ENCODE measurements at regions not wholly inside any gene's neighbourhood (a gene's known extent, or its start where the extent isn't known, plus 50 kb on each side); places are given as distances from the start of the nearest gene placed in this dataset.

- intact Hi-C loops (cut with DNase I; ENCODE audit: low total_unique reads) = no loop called here
- no peak overlapping the region for H3K27ac ChIP-seq
- no peaks in the 10 kb centered on the region for H3K9me3 ChIP-seq
- H3K4me3 ChIP-seq = no peak overlapping the region
- DNase-seq (no peak), ATAC-seq (no peak)
- no peaks in the 10 kb centered on the region for H3K36me3 ChIP-seq
- in situ Hi-C loops (cut with MboI; ENCODE audit: low sequenced_read_pairs in 4 of 4) = no loop called here
- TF ChIP-seq, protein P1, sequence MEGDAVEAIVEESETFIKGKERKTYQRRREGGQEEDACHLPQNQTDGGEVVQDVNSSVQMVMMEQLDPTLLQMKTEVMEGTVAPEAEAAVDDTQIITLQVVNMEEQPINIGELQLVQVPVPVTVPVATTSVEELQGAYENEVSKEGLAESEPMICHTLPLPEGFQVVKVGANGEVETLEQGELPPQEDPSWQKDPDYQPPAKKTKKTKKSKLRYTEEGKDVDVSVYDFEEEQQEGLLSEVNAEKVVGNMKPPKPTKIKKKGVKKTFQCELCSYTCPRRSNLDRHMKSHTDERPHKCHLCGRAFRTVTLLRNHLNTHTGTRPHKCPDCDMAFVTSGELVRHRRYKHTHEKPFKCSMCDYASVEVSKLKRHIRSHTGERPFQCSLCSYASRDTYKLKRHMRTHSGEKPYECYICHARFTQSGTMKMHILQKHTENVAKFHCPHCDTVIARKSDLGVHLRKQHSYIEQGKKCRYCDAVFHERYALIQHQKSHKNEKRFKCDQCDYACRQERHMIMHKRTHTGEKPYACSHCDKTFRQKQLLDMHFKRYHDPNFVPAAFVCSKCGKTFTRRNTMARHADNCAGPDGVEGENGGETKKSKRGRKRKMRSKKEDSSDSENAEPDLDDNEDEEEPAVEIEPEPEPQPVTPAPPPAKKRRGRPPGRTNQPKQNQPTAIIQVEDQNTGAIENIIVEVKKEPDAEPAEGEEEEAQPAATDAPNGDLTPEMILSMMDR (IDR thresholded peaks at IDR 0.05 in 4 of 5, conservative IDR thresholded peaks at IDR 0.05 in 1 of 5) = no peak
- TF ChIP-seq POLR2A (IDR thresholded peaks at IDR 0.05) = no peak
- H3K4me1 ChIP-seq = no peaks in the 10 kb centered on the region
- H3K27me3 ChIP-seq = no peaks in the 10 kb centered on the region
Measured at GRCh38 chr15:60265057-60265456, 132.7 kb downstream of the ANXA2 start.

GRCh38 chr15:60272623-60273022 lies 125.2 kb downstream of the ANXA2 start:
- no peak for TF ChIP-seq POLR2A (IDR thresholded peaks at IDR 0.05)
- TF ChIP-seq, protein P1 (IDR thresholded peaks at IDR 0.05 in 4 of 5, conservative IDR thresholded peaks at IDR 0.05 in 1 of 5) = no peak
- Histone ChIP-seq H3K4me1 (no peaks in the 10 kb centered on the region), H3K27me3 (peaks cover 0 to 6% (median 0%) of the 10 kb centered on the region in 3 donors), H3K9me3 (peaks cover 0 to 8% (median 5%) of the 10 kb centered on the region in 3 donors), H3K36me3 (no peaks in the 10 kb centered on the region), H3K4me3 (no peak overlapping the region), H3K27ac (no peak overlapping the region)
- ATAC-seq = no peak
- intact Hi-C loops (cut with DNase I; ENCODE audit: low total_unique reads) (no loop called here), in situ Hi-C loops (cut with MboI; ENCODE audit: low sequenced_read_pairs in 4 of 4) (no loop called here)
- DNase-seq = no peak

GRCh38 chr15:60275624-60276023 lies 122.2 kb downstream of the ANXA2 start:
- Histone ChIP-seq H3K27ac (no peak overlapping the region), H3K27me3 (peaks cover 0 to 6% (median 0%) of the 10 kb centered on the region in 3 donors), H3K4me1 (no peaks in the 10 kb centered on the region), H3K36me3 (no peaks in the 10 kb centered on the region), H3K4me3 (no peak overlapping the region), H3K9me3 (peaks cover 0 to 8% (median 5%) of the 10 kb centered on the region in 3 donors)
- TF ChIP-seq POLR2A (IDR thresholded peaks at IDR 0.05) = no peak
- TF ChIP-seq, protein P1 (IDR thresholded peaks at IDR 0.05 in 4 of 5, conservative IDR thresholded peaks at IDR 0.05 in 1 of 5) = no peak
- DNase-seq (no peak), ATAC-seq (no peak)
- in situ Hi-C loops (cut with MboI; ENCODE audit: low sequenced_read_pairs in 4 of 4) = no loop called here
- intact Hi-C loops (cut with DNase I; ENCODE audit: low total_unique reads) = no loop called here

DNA sequence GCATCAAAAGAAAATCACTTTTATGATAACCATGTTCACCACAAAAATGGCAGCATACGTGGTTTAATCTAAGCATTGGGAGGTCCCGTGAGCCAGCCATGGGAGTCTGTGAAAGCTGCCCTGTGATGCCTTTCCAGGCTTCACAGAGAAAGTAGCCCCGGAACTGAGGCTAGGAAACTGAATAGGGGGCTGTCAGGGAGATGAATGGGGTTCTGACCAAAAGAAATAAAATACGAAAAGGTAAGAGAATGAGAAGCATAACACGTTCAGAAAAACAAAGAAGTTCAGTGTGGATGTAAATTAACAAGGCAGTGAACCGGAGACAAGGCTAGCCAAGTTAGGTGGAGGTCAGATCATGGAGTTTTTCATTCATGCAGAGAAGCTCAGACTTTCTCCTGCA lies 118.9 kb downstream of the ANXA2 start:
- Histone ChIP-seq H3K36me3 (no peaks in the 10 kb centered on the region), H3K4me1 (no peaks in the 10 kb centered on the region), H3K27me3 (peaks cover 0 to 6% (median 0%) of the 10 kb centered on the region in 3 donors), H3K4me3 (no peak overlapping the region), H3K27ac (no peak overlapping the region), H3K9me3 (peaks cover 0 to 8% (median 5%) of the 10 kb centered on the region in 3 donors)
- intact Hi-C loops (cut with DNase I; ENCODE audit: low total_unique reads) = no loop called here
- no peak for DNase-seq
- ATAC-seq = no peak
- TF ChIP-seq, protein P1 (IDR thresholded peaks at IDR 0.05 in 4 of 5, conservative IDR thresholded peaks at IDR 0.05 in 1 of 5) = no peak
- no peak for TF ChIP-seq POLR2A (IDR thresholded peaks at IDR 0.05)
- in situ Hi-C loops (cut with MboI; ENCODE audit: low sequenced_read_pairs in 4 of 4) = no loop called here

GRCh38 chr15:60280259-60280658 lies 117.5 kb downstream of the ANXA2 start:
- Histone ChIP-seq H3K4me1 (no peaks in the 10 kb centered on the region), H3K9me3 (peaks cover 0 to 5% (median 5%) of the 10 kb centered on the region in 3 donors), H3K4me3 (no peak overlapping the region), H3K27ac (no peak overlapping the region), H3K36me3 (no peaks in the 10 kb centered on the region), H3K27me3 (peaks cover 0 to 6% (median 0%) of the 10 kb centered on the region in 3 donors)
- intact Hi-C loops (cut with DNase I; ENCODE audit: low total_unique reads) (no loop called here), in situ Hi-C loops (cut with MboI; ENCODE audit: low sequenced_read_pairs in 4 of 4) (no loop called here)
- no peak for DNase-seq
- ATAC-seq = no peak
- TF ChIP-seq, protein P1 (IDR thresholded peaks at IDR 0.05 in 4 of 5, conservative IDR thresholded peaks at IDR 0.05 in 1 of 5) = no peak
- no peak for TF ChIP-seq POLR2A (IDR thresholded peaks at IDR 0.05)
